ENCODE measurements at regions not wholly inside any gene's neighbourhood (a gene's known extent, or its start where the extent isn't known, plus 50 kb on each side); places are given as distances from the start of the nearest gene placed in this dataset.
"Not testable (repeated sequence)": the region's sequence is repeated elsewhere in the genome, so short reads cannot be mapped to it uniquely, and the experiment has no call there.

DNA sequence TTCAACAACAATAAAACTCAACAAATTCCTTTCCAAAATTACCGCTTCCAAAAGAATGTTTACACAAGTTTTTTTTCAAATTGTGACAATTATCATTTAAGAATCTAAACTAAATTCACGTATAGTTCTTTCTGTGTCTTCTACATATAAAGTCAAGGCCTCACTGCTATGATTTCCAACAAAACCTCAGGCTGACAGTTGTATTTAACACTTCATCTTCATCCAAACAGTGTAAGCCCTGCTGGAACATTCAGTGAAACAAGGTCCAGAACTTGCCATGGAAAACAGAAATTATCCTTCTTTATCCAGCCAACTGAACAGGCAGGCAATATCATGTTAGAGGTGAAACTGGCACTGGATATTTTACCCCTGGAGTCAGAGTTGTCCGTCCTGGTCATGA is 357.9 kb downstream of the PID1 start:
- no peak overlapping the region for H3K27ac ChIP-seq
- H3K36me3 ChIP-seq, result no peaks in the 10 kb centered on the region
- no peaks in the 10 kb centered on the region for H3K27me3 ChIP-seq
- no peaks in the 10 kb centered on the region for H3K4me1 ChIP-seq
- DNase-seq, result no peak
- H3K9me3 ChIP-seq, result no peaks in the 10 kb centered on the region
- intact Hi-C loops (cut with DNase I; ENCODE audit: low total_unique reads), result no loop called here
- WGBS, 5 donors, result 54 to 73% (median 71%) methylated on average over 3 of the region's 3 CpGs
- no peak overlapping the region for H3K4me3 ChIP-seq
- TF ChIP-seq POLR2AphosphoS5 (IDR thresholded peaks at IDR 0.05) (no peak), EP300 (IDR thresholded peaks at IDR 0.05) (no peak), POLR2A (IDR thresholded peaks at IDR 0.05) (no peak)
- TF ChIP-seq, protein P1, sequence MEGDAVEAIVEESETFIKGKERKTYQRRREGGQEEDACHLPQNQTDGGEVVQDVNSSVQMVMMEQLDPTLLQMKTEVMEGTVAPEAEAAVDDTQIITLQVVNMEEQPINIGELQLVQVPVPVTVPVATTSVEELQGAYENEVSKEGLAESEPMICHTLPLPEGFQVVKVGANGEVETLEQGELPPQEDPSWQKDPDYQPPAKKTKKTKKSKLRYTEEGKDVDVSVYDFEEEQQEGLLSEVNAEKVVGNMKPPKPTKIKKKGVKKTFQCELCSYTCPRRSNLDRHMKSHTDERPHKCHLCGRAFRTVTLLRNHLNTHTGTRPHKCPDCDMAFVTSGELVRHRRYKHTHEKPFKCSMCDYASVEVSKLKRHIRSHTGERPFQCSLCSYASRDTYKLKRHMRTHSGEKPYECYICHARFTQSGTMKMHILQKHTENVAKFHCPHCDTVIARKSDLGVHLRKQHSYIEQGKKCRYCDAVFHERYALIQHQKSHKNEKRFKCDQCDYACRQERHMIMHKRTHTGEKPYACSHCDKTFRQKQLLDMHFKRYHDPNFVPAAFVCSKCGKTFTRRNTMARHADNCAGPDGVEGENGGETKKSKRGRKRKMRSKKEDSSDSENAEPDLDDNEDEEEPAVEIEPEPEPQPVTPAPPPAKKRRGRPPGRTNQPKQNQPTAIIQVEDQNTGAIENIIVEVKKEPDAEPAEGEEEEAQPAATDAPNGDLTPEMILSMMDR (IDR thresholded peaks at IDR 0.05), result no peak

- H3K4me1 ChIP-seq; H3K4me3 ChIP-seq; H3K27me3 ChIP-seq; H3K9me3 ChIP-seq; DNase-seq; H3K36me3 ChIP-seq; intact Hi-C loops (cut with DNase I; ENCODE audit: low total_unique reads); H3K27ac ChIP-seq: not testable (repeated sequence)
- 71 to 86% (median 77%) methylated on average over 1 of the region's 1 CpG for WGBS, 5 donors
These were observed 360.2 kb downstream of the PID1 start for GRCh38 chr2:228910872-228911271.

DNA sequence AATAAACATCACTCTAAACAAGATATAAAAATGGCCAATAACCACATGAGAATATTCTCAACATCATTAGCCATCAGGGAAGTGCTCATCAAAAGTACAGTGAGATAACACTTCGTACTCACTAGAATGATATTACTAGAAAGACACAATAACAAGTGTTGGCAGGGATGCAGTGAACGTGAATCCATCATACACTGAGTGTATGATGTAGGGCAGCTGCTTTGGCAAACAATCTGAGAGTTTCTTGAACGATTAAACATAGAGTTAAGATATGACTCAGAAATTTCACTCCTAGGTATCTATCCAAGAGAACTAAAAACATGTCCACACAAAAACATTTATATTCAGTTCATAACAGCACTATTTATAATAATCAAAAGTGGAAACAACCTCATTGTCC is 368.9 kb downstream of the PID1 start:
- DNase-seq, result no peak
- Histone ChIP-seq H3K4me3 (no peak overlapping the region), H3K36me3 (no peaks in the 10 kb centered on the region), H3K4me1 (no peaks in the 10 kb centered on the region), H3K27me3 (no peaks in the 10 kb centered on the region), H3K9me3 (peaks cover 0 to 15% (median 4%) of the 10 kb centered on the region in 4 donors), H3K27ac (no peak overlapping the region)
- WGBS, 5 donors, result 55 to 68% (median 59%) methylated on average over 3 of the region's 3 CpGs
- intact Hi-C loops (cut with DNase I; ENCODE audit: low total_unique reads), result no loop called here
- no peak for TF ChIP-seq POLR2A (IDR thresholded peaks at IDR 0.05)
- TF ChIP-seq EP300 (IDR thresholded peaks at IDR 0.05), result no peak
- TF ChIP-seq, protein P1 (IDR thresholded peaks at IDR 0.05), result no peak
- TF ChIP-seq POLR2AphosphoS5 (IDR thresholded peaks at IDR 0.05), result no peak

- Histone ChIP-seq H3K9me3 (peaks cover 0 to 21% (median 4%) of the 10 kb centered on the region in 4 donors), H3K4me3 (no peak overlapping the region), H3K27ac (no peak overlapping the region), H3K27me3 (no peaks in the 10 kb centered on the region), H3K4me1 (no peaks in the 10 kb centered on the region), H3K36me3 (no peaks in the 10 kb centered on the region)
- 70 to 88% (median 84%) methylated on average over 1 of the region's 1 CpG for WGBS, 5 donors
- intact Hi-C loops (cut with DNase I; ENCODE audit: low total_unique reads), result no loop called here
- DNase-seq, result no peak
- no peak for TF ChIP-seq POLR2AphosphoS5 (IDR thresholded peaks at IDR 0.05)
- TF ChIP-seq, protein P1 (IDR thresholded peaks at IDR 0.05), result no peak
- TF ChIP-seq EP300 (IDR thresholded peaks at IDR 0.05), result no peak
- no peak for TF ChIP-seq POLR2A (IDR thresholded peaks at IDR 0.05)
These were observed 369.6 kb downstream of the PID1 start for GRCh38 chr2:228901531-228901930.

GRCh38 chr2:228878138-228878537 is 392.9 kb downstream of the PID1 start:
- no peak for DNase-seq

More at GRCh38 chr2:228878138-228878537, 392.9 kb downstream of the PID1 start:
- intact Hi-C loops (cut with DNase I; ENCODE audit: low total_unique reads), result no loop called here
- Histone ChIP-seq H3K27ac (no peak overlapping the region), H3K4me1 (no peaks in the 10 kb centered on the region), H3K4me3 (no peak overlapping the region), H3K27me3 (no peaks in the 10 kb centered on the region), H3K36me3 (no peaks in the 10 kb centered on the region), H3K9me3 (peaks cover 0 to 24% (median 0%) of the 10 kb centered on the region in 4 donors)
- 46 to 97% (median 91%) methylated on average over 1 of the region's 1 CpG for WGBS, 5 donors
- no peak for TF ChIP-seq POLR2AphosphoS5 (IDR thresholded peaks at IDR 0.05)
- no peak for TF ChIP-seq EP300 (IDR thresholded peaks at IDR 0.05)
- TF ChIP-seq, protein P1 (IDR thresholded peaks at IDR 0.05), result no peak
- no peak for TF ChIP-seq POLR2A (IDR thresholded peaks at IDR 0.05)

Measured in stomach (tissue), 8 donors.